NCI-H146 treated with DMSO at 0.1 percent for 48 hours (cell line): ENCODE measurements at regions not wholly inside any gene's neighbourhood (a gene's known extent, or its start where the extent isn't known, plus 50 kb on each side); places are given as distances from the start of the nearest gene placed in this dataset.
"Not testable (repeated sequence)": the region's sequence is repeated elsewhere in the genome, so short reads cannot be mapped to it uniquely, and the experiment has no call there.

Experiments used
- DNase-seq: peaks from one replicate; lab custom pipeline; 2025; ENCODE audit not compliant: unreplicated experiment; lab: John Stamatoyannopoulos, UW

DNA sequence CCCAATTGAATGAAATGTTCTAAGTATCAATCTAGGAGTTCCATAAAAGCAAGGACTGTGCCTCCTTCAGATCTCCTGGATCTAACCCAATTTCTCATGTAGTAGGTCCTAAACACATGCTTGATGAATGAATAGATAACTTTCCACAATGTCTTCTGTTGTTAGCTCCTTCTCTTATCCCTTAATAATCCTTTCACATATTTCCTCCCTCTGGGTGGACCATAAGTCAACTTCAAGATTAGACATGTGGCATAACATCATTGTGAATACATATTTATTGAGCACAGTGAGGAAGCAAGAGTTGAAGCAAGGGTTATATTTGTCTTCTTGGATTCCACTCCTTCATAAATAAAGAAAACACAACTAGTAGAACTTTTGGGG lies 108.6 kb upstream of the EGFLAM start:
- DNase-seq, result no peak

DNA sequence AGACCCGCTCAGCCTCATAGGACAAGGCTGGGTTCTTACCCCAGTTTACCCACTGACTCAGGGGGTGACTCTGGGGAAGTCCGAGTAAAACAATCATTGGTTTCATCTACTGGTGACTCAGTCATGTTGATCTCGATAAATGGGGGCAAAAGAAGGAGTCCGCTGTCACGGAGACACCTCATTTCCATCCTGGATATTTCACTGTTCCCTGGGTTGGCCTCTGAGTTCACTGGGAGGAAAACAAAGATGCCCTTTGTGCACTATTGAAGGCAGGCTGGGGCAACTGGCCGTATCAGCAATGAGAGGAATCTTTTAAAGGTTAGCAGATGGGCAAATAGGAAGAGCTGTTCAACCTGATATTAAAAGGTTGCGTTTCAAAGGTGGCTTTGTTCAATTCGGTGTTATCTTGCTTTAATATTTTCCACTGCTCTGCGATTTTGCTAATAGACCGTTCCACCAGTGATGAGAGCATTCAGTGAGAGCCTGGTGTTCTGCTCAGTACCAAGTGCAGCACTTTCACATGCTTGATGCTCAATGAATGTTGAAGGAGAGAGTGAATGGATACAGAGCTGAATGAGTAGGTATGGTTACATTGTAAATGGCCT lies 110.2 kb upstream of the EGFLAM start:
- no peak for DNase-seq

DNA sequence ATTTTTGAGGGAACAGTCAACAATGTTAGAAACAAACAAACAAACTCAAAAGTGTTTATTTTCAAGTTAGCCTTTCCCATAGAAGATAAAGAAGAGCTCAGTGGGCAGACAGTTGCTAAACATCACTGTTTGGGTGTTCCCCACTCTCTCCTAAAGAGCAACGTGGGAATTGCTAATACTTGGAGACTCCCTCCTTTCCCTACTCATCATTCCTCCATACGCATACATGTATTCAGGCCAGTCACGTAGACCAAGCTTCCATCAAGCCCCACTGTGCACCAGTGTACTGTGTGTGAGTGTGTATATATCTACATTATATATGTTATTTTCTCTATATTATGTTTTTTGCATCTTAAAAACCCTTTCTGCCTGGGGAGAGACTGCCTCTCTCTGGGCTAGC lies 115.0 kb upstream of the EGFLAM start:
- no peak for DNase-seq

DNA sequence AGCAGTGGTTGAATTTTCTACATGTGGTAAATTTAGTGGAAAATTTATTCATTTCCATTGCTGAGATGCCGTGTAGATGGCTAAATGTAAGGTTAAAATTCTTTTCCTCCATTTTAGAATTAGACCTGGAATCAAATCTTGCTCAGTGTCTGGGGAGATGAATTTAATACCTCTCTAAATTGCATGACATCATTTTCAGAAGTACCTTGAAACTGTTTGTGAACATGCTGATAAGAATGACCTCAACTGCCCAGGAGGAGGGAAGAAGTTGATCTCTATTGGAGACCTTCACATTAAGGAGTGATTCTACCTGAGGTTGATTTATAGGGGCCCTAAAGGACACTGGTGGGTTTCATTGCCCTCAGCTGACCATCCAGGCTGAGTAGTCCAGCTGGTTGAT lies 116.7 kb upstream of the EGFLAM start:
- DNase-seq, result no peak

DNA sequence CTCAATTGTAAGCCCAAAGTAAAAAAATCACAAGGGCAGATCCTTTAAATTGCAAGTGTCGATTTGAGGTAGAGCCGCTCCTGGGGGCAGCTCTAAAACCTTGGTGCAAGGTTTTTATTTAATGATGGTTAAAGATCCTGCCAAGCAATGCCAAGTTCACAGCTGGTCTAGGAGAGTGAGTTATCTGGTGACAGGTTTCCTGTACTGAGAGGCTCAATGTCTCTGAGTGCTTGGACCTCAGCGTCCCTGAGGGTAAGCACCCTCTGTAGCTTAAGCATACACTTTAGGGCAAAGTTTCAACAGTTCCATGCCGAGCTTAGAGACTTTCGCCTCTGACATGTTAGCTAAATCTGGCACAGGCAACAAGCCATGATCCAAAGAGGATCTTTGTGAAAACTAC lies 119.8 kb upstream of the EGFLAM start:
- DNase-seq, result no peak

DNA sequence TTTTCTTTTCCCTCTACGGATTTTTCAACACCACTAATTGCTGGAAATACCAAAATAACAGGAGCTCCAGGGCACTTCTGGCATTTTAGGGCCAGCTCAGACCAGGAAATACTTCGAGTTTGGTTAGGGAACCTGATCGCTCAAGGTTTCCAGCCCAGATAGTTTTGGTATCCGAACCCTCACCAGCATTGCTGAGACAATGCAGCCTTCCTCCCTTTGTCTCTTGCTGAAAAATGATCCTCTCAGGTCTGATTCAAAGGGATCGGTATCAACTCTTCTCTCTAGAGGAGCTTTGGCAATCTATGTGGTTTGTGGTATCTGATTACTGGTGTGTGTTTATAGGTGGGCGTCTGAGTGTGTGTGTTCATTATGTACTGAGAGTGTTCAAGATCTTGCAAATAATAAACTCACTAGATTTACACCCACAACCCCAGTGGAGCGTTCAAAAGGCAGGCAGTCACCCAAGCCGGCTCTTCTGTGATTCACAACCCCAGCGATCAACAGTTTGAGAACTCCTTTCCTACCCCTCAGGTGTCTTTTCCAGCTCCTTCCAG lies 122.8 kb upstream of the EGFLAM start:
- DNase-seq, result no peak

DNA sequence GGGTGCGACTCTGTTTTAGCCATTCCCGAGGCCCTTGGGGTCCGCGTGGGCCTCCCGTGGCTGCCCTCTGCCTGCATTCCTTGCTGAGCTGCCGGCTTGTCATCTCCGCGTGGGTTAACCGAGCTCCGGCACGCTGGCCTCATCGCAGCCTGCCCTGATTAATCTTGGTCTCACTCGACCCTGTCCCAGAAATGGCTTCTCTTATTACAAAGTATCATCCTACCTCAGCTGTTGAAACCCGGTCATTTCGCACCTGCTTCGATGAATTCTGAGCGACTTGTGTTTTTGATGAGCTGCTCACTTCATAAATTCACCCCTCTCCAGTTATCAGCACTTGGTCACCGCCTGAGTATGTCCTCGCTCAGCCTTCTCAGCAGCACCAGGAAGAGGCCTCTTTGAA lies 123.5 kb upstream of the EGFLAM start:
- no peak for DNase-seq

DNA sequence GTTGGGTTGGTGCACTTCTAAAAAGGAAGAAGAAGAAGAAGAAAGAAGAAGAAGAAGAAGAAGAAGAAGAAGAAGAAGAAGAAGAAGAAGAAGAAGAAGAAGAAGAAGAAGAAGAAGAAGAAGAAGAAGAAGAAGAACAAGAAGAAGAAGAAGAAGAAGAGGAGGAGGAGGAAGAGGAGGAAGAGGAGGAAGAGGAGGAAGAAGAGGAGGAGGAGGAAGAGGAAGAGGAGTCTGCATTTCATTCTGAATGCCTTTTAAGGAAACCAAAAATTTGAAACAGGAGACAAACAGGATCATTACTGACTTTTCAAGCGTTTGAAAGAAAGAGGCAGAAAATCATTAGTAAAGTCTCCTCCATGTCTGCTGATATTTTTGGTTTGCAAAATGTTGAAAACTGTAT lies 124.1 kb upstream of the EGFLAM start:
- not testable (repeated sequence) for DNase-seq

DNA sequence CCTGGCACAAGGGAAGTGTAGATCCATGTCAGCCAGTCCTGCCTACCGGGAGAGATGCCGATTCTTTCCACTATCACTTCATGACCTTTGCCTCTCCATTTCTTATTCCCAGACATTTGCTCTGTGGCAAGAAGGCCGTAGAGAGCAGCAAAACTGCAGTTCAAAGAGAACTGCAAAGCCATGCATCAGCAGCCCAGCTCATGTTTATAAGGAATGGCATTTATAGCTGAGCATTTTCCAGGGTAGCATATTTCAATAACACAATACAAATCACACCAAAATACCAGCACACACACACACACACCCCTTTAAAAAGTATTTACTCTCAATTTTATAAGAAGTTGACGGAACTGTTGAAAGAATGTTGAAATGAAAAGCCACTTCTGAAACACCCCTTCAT lies 126.7 kb upstream of the EGFLAM start:
- DNase-seq, result no peak

DNA sequence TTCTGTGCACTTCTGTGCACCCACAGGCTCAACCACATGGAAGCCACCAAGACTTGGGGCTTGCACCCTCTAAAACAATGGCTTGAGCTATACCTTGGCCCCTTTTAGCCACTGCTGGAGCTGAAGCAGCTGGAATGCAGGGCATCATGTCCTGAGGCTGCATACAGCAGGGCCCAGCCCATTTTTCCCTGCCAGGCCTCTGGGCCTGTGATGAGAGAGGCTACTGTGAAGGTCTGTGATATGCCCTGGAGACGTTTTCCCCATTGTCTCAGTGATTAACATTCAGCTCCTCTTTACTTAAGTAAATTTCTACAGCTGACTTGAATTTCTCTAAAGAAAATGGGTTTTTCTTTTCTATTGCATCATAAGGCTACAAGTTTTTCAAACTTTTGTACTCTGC lies 134.0 kb upstream of the EGFLAM start:
- DNase-seq, result no peak

DNA sequence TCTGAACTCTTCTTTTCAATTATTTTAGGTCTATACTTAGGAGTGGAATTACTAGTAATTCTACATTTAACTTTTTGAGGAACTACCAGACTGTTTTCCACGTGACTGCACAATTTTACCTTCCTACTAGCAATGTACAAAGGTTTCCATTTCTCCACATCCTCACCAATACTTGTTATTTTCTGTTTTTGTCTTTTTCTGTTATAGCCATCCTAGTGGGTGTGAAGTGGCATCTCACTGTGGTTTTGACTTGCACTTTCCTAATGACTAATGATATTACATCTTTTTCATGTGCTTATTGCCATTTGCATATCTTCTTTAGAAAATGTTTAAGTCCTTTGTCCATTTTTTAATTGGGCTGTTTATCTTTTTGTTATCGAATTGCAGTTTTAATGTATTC lies 136.9 kb upstream of the EGFLAM start:
- no peak for DNase-seq

DNA sequence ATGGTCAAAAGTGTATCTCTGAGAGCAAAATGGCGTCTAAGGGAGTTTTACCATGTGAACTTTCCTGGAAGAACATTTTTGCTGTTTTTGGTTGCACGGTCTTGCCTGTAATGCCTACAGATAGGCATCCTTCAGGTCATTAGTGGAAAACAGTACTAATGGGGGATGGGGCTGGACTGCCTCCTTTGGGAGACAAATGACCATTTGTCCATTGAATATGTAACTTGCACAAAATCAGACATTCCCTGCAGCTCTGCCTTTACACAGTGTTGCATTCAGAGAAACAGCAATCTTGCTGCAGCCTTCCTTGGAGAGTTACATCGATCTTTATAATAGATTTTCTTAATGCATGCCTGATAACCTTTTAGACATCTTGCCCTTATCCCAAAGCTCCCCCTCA lies 138.5 kb upstream of the EGFLAM start:
- no peak for DNase-seq

DNA sequence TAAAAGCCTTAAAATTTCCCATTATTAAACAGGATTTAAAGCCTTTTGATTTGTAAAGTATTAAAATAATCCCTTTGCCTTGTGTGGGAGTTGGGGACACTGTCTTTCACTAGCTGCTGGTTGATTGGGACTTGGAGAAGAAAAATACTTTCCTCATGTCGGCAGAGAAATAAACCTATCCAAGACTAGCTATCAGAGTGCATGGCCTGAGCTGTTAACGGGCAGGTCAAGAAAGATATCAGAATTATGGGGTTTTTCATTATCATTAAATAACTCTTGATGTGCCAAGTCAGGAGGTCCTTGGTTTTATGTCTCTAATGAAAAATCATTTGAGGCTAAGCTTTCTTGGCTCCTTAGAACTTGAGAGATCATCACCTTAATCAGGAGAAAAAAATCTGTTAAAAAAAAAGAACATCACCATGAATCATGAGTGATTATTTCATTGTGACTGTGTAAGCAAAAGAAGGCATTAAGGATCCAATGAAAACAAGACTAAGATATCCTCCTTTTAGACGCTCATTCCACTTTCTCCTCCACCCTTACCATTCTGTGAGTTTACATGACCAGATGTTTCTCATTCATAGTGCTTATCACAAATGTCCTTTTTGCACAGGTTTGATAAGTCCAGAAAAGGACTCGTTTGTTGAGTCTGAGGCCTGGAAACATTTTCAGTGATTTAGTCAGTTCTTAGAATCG lies 140.4 kb upstream of the EGFLAM start:
- DNase-seq, result no peak

DNA sequence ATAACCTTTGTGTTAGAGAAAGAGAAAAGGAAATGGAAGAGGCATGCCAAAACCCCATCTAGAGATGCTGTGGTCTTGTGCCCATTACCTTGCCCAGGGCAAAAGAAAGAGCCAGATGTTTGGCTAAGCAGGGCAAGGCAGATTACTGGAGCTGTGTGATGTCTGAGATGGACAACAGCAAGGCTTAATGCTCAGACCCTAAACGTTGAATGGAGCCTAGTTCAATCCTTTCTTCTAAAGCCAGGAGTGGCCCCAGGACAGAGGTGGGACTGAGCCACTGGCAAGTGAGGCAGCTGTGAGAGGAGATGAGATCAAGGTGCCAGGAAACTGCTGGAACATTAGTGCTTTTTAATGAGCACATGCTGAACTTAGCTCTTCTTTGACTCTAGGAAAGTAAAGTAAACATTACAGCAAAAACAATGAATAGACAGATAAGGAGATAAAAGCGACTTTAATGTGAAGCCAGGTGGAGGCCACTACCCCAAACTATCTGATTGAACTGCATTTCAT lies 143.0 kb upstream of the EGFLAM start:
- DNase-seq, result no peak

DNA sequence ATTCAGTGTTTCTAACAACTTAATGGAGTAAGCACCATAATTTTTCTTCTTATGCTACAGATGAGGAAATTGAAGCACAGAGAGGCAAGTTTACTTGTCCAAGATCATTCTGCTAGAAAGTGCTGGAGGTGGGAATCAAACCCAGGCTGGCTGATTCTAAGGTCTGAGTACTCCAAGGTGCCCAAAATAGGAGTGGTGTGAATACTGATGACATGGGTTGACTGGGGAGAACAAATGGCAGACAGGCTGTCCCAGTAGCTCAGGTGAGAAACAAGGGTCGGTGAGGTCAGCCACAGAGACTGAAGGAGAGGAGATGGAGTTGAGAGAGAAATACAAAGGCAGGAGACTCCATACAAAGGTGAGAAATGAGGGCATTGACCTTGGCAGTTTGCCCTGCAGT lies 144.5 kb upstream of the EGFLAM start:
- no peak for DNase-seq

DNA sequence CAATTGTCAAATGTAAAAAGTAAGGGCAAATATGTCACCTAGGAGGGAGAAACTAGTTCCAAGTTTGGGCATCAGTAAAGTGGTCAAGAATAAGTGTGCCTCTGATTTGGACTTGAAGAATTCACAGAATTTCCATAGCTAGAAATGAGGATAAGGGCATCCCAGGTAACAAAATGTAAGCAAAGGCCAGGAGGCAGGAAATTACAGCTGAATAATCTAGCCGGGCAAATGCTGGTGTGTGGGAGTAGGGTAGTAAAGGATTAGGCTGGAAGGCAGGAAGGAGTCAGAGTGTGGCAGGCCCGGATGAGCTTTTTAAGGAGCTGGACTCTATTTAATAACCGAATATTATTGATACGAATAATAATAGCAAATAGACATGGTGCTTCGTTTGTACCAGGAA lies 144.9 kb upstream of the EGFLAM start:
- DNase-seq, result no peak

DNA sequence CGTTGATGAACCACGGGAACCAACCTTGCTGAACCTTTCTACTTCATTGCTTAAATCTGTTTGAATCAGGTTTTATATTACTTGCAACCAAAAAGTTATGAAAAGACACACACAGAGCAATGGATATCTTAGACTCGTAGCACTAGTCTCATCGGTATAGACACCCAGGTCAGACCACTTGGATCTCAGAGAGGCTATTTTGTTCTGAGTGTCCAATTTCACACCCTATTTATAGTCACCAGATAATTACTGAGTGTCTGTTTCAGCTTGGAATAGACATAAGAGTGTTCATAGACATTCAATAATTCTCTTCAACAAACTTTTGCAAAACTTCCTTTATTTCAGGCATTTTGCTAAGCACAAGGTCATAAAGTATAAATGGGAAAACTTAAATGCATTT lies 145.4 kb upstream of the EGFLAM start:
- no peak for DNase-seq

DNA sequence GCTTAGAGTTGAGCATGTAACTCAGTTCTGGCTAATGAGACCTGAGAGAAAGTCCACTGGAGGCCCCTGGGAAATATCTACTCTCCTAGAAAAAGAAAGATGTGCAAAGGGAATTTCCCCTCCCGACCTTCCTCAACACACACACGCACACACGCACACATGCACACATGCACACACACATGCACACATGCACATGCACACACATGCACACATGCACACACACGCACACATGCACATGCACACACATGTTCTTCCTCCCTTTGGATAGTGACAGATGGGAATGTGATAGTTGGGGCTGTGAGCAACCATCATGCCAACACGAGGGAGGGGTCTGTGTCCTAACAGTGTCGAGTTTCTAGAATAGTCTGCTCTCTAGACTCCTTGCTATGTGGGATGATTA lies 148.2 kb upstream of the EGFLAM start:
- no peak for DNase-seq

DNA sequence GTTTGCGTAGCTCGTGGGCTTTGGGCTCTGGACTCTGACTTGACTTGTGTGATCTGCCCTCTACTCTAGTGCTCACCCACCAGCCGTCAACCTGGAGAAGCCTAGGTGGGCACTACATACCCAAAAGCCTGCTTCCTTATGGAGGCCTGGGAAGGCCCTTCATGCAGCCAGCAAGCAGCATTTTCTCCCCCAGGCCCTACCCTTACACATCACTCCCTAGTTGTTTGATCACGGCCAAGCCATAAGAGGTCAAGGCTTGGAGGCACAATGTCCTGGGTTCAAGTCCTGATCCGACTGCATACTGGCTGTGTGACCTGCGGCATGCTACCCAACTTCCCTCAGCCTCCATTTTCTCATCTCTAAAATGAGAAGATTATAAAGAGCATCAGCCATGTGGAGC lies 151.3 kb upstream of the EGFLAM start:
- DNase-seq, result no peak

DNA sequence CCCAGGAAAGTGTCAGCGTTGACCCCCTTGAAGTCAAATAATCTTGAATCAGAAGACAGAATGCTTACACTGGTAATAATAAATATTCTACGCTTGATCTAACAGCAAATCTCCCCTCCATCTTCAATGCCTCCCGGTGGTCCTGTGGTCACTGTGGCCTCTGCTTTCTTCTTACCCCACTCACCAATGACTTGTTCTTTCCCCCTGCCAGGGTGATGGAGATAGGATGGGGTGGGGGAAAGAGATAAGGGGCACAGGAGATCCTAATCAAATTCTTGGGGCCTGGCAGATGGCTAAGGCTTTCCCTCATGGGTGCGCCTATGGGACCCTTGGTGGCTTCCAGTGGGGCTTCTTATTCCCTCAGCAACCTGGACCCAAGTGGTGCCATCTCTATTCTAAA lies 152.6 kb upstream of the EGFLAM start:
- DNase-seq, result no peak

DNA sequence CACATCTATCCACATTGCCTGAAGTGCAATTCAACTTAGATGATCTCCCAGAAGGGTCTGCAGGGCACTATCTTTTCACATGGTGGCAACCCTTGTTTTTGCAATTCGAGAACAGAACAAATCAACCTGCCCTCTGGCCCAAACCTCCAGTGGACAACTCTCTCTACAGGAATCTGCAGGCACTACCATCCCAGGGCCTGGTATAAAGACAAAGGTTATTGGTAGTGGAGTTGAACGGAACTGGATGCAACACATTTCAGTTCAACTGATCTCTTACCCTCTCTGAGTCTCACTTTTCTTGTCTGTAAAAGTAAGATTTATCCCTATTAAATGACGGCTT lies 153.2 kb upstream of the EGFLAM start:
- no peak for DNase-seq

DNA sequence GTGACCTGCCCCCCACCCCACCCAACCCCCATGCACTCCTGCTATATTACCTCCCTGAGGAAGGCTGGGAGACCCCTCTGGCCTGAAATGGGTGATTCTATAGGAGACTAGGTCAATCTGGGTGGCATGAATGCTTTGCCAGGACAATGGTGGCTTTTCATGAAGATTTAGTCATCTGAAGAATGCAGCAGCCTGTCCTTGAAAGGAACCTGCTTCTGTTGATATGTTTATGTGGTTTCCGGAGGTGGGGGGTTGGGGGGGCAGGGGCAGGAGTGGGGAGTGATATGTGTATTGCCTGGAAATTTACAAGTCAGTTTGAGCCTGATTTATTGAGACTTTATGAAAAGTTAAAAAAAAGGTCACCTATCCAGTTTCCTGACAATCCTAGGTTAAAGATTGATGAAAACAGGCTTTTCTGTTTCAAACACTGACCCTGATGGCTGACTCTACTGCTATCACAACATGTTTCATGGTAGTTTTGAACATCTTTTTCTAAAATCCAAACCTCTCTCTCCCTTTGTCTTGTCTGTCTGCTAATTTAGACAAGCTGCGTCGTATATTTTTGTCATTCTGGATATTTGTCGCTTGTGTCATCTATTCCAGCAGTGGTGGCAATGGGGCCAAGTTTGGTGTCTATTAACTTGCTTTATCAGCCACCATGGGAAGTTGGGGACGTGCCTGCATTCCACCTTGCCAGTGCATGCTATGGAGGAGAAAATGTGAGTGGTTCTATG lies 153.7 kb upstream of the EGFLAM start:
- no peak for DNase-seq
